HTR-8/SVneo (cell line): ENCODE measurements at regions not wholly inside any gene's neighbourhood (a gene's known extent, or its start where the extent isn't known, plus 50 kb on each side); places are given as distances from the start of the nearest gene placed in this dataset.
"Not testable (repeated sequence)": the region's sequence is repeated elsewhere in the genome, so short reads cannot be mapped to it uniquely, and the experiment has no call there.

Source experiments
- DNase-seq: peaks from one replicate; pipeline ENCODE4 v3.0.0; 2011; ENCODE audit warnings: low spot score, mixed read lengths; ENCODE audit not compliant: insufficient read length
- FAIRE-seq: peaks from 2 replicates; lab custom pipeline; 2011; peaks lifted over from hg19 to GRCh38; lab: Jason Lieb, UNC

DNA sequence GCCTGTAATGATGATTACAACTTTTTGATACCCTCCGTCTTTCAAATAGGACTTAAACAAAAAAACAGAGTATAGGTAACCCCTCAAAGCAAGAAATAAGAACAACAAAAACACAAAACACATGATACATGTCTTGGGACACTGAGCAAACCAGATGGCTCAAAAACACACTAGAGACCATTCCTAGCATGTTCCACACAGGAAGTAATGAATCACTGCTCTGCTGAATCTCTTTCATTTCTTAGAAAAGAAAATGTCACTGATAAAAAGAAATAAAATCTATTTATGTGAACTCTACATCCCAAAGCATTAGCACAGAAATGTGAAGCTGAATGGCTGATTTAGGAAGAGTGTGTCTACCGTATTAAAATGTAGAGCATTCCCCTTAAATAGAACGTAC lies 134.5 kb upstream of the IL15 start:
- DNase-seq = peak; percentile 7
- no peak for FAIRE-seq

DNA sequence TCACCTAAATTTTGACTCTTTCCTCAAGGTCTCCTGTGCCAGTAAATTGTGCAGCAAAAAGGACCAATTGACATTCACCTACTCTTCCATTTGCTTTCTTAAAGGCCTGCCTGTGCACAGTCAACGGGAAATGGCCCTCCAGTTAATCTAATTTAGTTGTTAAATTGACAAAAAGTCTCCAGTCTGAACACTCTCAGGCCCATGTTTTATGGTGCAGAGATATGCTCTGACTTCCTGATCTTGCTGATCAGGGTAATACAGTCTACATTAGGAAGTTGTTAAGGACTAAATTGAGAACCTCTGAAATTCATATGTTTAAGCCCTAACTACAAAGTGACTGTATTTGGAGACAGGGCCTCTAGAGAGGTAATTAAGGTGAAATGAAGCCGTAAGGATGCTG lies 133.6 kb upstream of the IL15 start:
- FAIRE-seq (no peak), DNase-seq (no peak)

DNA sequence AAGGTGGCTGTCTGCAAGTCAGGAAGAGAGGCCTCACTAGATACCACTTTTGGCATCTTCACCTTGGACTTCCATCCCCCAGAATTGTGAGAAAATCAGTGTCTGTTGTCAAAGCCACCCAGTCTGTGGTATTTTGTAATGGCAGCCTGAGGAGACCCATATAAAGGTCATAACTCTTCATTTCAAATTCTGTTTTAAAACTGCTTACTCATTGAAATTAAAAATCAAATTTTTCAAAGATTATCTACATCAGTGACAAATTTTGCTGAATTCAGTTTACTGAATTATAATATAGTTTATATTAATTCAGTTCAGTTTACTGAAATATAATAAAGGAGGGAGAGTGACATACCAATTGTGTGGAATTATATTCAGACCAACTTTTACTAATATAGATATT lies 133.1 kb upstream of the IL15 start:
- FAIRE-seq (no peak), DNase-seq (no peak)

DNA sequence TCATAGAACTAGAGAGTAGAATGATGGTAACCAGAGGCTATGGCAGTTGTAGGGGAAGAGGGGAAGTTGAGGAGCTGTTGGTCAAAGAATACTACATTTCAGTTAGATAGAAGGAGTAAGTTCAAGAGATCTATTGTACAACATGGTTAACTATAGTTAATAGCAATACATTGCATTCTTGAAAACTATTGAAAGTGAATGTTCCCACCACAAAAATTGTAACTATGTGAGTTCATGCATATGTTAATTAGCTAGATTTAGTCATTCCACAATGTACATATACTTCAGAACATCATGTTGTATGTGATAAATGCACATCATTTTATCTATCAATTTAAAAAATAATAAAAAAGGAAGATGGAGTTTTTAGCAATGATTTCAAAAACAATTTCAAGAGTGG lies 125.3 kb upstream of the IL15 start:
- DNase-seq (no peak), FAIRE-seq (no peak)

DNA sequence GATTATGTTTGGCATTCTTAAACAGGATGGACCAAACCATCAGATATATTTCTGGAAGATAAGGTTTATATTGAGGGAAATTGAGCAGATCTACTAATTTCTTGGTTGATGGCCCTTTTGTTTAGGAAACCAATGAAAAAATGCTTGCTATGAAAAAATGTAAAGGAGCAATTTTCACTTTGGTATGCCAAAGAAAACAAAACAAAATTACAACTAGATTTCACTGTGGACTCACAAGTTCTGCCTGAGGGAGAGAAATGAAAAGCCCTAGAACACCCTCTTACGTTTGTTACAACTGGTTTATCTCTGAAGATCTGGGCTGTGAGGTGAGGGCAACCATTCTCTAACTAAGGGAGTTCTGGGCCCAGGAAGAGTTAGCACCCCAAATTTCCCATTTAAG lies 122.5 kb upstream of the IL15 start:
- no peak for DNase-seq
- FAIRE-seq = no peak

DNA sequence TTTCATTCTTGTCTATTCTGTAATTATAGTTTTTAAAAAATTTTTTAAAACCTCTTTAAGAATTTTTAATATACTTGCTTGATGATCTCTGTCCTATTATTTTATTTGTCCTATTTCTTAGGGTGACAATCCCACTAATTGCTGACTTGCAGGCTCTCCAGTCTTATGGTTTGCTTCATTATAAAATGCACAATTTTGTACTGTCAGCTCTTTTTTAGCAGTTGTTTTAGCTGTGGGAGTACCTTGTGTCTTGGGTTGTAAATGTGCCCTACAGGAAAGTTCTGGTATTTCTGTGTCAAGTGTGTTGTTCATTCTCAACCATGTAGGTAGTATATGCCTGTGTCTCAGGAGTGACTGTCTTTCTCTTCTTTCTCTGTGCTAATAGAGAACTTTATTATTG lies 118.2 kb upstream of the IL15 start:
- DNase-seq (no peak), FAIRE-seq (no peak)

DNA sequence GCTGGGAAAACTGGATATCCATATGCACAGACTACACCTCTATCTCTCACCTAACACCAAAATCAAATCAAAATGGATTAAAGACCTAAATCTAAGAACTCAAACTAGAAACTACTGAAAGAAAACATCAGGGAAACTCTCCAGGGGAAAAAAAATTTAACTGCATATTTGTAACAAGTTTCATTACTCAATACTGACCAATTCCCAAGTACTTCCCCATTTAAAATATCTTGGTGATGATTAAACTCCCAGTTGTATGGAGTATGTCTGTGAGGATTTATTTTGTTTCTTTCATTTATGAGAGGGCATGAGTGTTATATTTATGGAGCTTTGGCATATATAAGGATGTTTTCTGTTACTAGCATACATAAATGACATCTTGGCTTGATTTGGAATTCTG lies 112.3 kb upstream of the IL15 start:
- no peak for DNase-seq
- no peak for FAIRE-seq

DNA sequence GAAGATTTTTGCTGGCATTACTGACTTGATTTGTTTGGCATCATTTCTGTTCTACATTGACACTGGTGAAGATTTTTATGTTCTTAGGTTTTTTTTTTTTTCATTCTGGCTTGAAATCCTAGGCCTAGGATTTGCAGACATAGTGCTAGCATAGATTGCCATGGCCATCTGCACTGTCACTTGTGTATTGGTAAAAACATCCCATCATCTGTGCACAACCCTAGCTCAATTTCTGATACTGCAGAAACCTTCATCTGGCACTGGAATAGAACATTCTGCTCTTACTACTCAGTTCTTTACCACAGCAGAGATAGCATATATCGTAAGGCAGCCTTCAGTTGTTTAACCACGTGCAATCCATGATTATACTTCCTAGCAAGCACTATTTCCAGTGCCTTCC lies 111.5 kb upstream of the IL15 start:
- DNase-seq (no peak), FAIRE-seq (no peak)

DNA sequence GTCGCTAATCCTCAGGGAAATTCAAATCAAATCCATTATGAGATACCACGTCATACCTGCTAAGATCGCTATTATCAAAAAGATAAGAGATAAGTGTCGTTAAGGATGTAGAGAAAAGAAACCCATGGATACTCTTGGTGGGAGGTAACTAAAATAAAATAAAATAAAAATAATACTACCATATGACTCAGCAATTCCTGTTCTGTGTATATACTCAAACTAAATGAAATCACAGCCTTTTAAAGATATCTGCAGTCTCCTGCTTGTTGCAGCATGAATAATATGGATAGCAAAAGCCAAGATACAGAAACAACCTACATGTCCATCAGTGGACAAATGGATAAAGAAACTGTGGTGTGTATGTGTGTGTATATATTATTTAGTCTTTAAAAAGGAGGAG lies 105.8 kb upstream of the IL15 start:
- FAIRE-seq (no peak), DNase-seq (no peak)

DNA sequence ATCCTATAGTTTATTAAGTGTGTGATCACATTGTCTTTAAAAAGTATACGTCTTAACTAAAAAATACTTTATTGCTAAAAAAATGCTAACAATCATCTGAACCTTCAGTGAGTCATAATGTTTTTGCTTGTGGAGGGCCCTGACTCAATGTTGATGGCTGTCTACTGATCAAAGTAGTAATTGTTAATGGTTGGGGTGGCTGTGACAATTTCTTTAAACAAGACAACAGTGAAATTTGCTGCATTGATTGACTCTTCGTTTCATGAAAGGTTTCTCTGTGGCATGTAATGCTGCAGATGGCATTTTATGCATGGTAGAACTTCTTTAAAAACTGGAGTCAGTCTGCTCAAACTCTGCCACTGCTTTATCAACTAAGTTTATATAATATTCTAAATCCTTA lies 101.4 kb upstream of the IL15 start:
- no peak for DNase-seq
- no peak for FAIRE-seq

DNA sequence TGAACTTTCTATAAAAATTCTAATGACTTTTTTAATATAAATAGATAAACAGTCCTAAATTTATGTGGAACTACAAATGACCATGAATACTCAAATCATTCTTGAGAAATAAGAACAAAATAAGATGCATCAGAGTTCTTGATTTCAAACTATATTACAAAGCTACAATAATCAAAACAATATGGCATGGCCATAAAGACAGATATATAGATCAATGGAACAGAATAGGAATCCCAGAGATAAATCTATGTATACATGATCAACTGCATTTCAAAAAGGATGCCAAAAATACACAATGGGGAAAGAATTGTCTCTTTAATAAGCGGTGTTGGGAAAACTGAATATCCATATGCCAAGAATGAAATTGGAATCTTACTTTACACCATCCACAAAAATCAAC lies 98.4 kb upstream of the IL15 start:
- FAIRE-seq = no peak

DNA sequence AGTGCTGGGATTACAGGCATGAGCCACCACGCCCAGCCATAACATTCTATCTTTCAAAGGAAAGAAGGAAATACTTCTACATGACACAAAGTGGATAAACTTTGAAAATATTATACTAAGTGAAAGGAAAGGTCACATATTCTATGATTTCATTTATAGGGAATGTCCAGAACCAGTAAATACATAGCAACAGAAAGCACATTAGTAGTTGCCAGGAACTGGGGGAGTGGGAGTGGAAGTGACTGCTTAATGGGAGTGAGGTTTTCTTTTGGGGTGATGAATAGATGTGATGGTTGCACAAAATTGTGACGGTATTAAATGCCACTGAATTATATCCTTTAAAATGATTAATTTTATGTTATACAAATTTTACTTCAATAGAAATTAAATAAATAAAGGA lies 95.7 kb upstream of the IL15 start:
- peak; percentile 15 for DNase-seq

More for the DNA sequence above, 98.4 kb upstream of the IL15 start:
- DNase-seq = no peak

DNA sequence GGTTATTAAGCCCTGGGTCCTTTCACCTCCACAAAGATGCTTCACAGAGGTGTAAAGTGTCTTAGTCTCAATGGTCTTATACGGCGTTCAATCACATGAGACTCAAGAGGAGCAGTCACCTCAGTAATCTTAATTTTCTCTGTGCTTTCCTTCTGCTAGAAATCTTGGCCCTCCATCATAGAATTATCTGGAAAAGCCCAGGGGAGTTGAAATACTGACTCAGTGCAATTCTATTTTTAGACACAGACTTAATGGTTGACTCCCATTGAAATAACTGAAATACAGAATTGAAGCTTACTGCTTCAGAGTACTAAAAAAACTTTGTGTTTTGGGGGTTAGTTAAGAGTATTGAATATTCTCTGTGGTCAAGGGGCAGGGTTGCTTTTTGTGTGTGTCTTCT lies 94.5 kb upstream of the IL15 start:
- FAIRE-seq = no peak
- DNase-seq = no peak

More for the DNA sequence above, 95.7 kb upstream of the IL15 start:
- no peak for FAIRE-seq

DNA sequence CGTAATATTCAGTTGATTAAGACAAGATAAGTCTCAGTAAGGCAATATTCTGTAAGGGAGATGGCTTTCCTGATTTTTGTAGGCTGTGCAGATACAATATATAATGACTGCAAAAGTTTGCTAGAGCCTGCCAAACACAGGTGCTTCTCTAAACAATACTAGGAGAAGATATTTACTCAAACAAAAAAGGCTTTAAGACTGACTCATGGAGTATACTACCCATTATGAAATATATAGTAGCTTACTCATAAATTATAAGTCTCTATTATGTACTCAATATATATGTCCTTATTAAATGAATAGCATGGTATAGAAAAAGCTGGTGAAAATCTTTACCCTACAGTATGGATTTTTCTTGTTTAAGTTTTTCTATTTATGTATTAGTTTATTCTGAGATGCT lies 93.2 kb upstream of the IL15 start:
- no peak for DNase-seq

DNA sequence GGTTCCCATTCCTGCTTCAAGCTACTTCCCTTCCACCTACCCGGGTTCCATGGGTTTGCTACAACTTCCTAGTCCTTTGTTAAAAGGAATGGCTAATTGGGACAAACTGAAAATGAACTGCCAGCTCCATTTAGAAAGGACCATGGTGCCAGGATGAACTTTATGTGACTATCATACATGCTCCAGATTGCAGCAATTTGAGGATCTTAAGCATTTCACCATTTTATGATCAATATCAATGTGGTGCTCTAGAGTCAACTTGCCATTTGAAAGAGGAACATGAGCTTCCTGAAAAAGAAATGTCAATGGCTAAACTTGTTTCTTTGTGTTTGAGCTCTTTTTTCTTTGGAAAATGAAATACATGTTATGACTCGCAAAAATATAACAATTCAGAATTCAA lies 92.7 kb upstream of the IL15 start:
- FAIRE-seq (no peak), DNase-seq (no peak)

More for the DNA sequence above, 93.2 kb upstream of the IL15 start:
- FAIRE-seq = no peak

DNA sequence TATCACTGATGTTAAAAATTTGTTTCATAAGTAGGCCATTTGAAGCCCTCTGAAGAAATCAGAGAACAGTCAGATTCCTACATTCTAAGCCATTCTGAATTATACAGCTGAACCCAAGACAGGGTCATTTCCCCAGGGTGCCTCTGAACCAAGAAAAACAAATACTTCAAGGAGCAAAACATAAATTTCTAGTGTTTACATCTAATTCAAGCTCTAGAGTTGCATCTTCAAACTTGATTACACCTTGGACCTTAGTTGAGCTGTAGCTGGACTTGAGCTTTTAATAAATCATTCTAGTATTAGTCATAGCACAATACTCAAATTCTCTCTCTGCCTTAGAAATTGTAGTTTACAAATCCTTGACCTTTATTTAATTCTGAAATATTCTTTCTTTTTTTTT lies 87.6 kb upstream of the IL15 start:
- DNase-seq (no peak), FAIRE-seq (no peak)

DNA sequence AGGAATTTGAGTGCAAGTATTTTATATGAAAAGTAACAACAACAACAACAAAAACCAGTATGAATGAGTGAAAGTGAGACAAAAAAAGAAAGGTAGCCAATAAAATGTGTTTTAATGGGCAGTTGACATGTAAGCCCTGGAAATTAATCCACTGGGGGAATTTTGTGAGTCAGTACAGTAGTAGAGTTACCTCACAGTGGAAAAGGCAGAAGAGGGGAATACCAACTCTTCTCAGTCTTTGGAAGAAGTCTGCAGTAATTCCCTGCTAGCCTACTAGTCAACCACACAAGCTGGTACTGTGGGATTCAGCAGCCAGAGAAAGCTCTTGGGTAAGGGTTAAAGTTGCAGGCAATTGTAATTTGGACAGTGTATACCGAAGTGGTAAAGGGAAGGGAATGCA lies 76.3 kb upstream of the IL15 start:
- FAIRE-seq (no peak), DNase-seq (no peak)

DNA sequence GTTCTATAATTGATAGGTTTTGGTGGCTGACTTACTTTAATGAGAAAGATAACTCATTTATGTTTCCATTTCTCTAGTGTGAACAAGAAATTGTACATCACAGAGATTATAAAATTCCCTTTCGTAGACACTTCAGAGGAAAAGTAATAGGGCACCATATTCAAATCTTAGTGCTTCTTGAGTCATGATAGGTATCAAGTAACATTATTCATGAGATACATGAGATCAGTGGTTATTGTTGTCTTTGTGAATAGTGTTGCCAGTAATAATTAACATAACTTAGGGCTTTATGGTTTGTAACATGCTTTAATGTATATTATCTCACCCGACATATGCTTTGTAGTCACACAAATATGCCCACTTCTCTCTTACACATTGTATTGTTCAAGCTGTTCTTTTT lies 73.7 kb upstream of the IL15 start:
- no peak for FAIRE-seq
- DNase-seq = no peak

DNA sequence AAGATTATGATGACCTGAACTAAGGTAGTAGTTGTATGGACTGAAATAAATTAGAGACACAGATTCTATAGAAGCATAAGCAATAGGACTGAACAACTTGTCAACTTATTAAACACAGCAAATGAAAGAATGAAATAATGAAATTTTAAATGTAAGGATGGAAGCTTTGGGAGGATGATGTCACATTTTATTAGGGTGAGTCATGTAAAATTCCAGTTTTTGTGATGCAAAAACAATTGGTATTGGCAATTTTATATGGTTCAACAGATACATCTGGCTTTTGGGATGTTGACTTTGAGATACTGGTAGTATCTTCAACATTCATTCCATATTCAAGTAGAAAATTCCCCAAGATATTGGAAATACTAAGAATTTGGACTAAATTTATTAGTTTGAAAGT lies 72.7 kb upstream of the IL15 start:
- DNase-seq (no peak), FAIRE-seq (no peak)

DNA sequence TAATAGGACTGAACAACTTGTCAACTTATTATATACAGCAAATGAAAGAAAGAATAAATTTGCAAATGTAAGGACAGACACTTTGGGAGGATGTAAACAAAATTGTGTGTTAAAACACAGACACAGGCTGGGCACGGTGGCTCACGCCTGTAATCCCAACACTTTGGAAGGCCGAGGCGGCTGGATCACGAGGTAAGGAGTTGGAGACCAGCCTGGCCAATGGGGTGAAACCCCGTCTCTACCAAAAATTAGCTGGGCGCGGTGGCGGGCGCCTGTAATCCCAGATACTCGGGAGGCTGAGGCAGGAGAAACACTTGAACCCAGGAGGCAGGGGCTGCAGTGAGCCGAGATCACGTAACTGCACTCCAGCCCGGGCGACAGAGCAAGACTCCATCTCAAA lies 71.4 kb upstream of the IL15 start:
- not testable (repeated sequence) for DNase-seq, FAIRE-seq

DNA sequence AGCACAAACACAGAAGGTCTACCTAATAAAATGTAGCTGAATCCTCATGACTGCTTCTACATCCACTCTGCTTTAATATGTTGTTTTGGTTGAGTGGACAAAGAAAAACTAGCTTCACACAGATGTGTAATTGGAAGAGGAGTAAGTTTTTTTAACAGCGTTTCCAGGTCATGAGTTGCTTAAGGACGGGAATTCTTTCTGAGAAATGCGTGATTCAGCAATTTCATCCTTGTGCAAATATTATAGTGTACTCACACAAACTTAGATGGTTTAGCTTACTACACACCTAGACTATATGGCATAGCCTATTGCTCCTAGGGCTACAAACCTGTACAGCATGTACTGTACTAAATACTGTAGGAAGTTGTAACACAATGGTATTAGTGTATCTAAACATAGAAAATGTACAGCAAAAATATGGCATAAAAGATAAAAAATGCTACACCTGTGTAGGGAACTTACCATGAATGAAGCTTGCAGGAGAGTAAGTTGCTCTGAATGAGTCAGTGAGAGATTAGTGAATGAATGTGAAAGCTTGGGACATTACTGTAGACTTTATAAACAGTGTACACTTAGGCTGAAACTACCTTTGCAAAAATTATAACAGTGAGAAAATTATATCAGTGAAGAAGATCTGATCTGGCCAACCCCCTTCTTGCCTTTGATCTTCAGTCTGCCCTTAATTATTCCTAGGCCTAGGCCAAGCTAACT lies 70.8 kb upstream of the IL15 start:
- DNase-seq = no peak
- FAIRE-seq = peak; percentile 46

DNA sequence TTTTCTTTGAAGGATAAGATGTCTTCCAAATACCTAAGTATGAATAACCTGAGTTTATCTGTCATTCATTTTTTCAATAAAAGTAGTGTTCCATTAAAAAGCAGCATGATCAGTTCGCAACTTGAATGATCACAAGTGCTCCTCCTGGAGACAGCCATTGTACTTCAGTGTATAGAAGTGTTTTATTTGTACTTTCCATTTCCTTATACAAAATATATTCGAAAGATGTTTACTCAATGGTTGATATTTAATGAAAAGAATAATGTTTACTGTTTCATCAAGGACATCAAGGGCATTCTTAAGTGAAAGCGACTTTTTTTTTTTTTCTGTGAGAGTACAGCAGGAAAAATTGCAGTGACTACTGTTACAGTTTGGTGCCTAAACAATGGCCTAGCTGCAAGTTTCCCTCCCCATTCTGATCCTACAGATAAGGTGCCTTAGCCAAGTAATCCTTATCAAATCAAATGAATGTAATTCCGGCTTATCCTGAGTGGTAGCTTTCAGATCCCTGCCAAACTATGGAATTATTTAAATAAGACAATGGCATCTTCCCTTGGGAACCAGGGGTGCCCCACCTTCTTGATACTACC lies 69.0 kb upstream of the IL15 start:
- FAIRE-seq (no peak), DNase-seq (no peak)
